A549 (cell line): ENCODE measurements at regions not wholly inside any gene's neighbourhood (a gene's known extent, or its start where the extent isn't known, plus 50 kb on each side); places are given as distances from the start of the nearest gene placed in this dataset.

Source experiments
- ATAC-seq, 2 experiments: fragments of 200-7000 bp in 1 of 2; fragments of >200 bp in 1 of 2; cut with Nextera tagmentation in 1 of 2; cut with Tn5 transposase in 1 of 2; 3 replicates each; pipeline versions ENCODE4 v1.8.0 to v1.9.1; 2018 to 2020; ENCODE audit warnings: mild to moderate bottlenecking in 1 of 2, moderate library complexity in 1 of 2
- CTCF ChIA-PET: fragments of 300-600 bp; sonication (Branson Sonifier 250); formaldehyde crosslinking; extraction: SDS; loops from one replicate; lab custom pipeline; 2021; ENCODE audit warnings: antibody characterized with exemption, inconsistent platforms; lab: Yijun Ruan, JAX
- POLR2A ChIA-PET: fragments of 350-600 bp; formaldehyde crosslinking; extraction: SDS; loops from one replicate; lab custom pipeline; 2021; ENCODE audit warnings: antibody characterized with exemption, inconsistent platforms; lab: Yijun Ruan, JAX
- DNase-seq, 2 experiments: peaks; one replicate each; pipeline versions ENCODE4 v3.0.0 to v3.0.0-alpha.2; 2011 to 2016; ENCODE audit warnings: low read depth in 1 of 2, low spot score in 1 of 2
- FAIRE-seq: peaks from 2 replicates; lab custom pipeline; 2011; peaks lifted over from hg19 to GRCh38; lab: Jason Lieb, UNC
- H3K27ac ChIP-seq, 2 experiments: fragments of >200 bp; sonication (Bioruptor Twin); formaldehyde crosslinking; 3 replicates each; pipeline ENCODE4 v1.5.1; 2016 to 2017
- H3K4me1 ChIP-seq: fragments of >200 bp; sonication (Bioruptor Twin); formaldehyde crosslinking; 3 replicates; pipeline ENCODE4 v1.6.1; 2016
- H3K4me2 ChIP-seq: fragments of >200 bp; sonication (Bioruptor Twin); formaldehyde crosslinking; 3 replicates; pipeline ENCODE4 v1.6.1; 2016
- H3K4me3 ChIP-seq: fragments of >200 bp; sonication (Bioruptor Twin); formaldehyde crosslinking; 3 replicates; pipeline ENCODE4 v1.5.1; 2016
- H3K9me3 ChIP-seq: fragments of >200 bp; sonication (Bioruptor Twin); formaldehyde crosslinking; 3 replicates; pipeline ENCODE4 v1.6.1; 2016
- BCL3 ChIP-seq: fragments of >200 bp; sonication (Bioruptor Twin); formaldehyde crosslinking; IDR thresholded peaks from 3 replicates; pipeline ENCODE4 v1.6.1; 2016
- CBX2 ChIP-seq: fragments of 200-600 bp; sonication (generic); IDR thresholded peaks from 2 replicates; pipeline ENCODE4 v1.6.1; 2016; ENCODE audit warnings: low read depth, mild to moderate bottlenecking, borderline replicate concordance
- CBX8 ChIP-seq: fragments of 200-600 bp; sonication (generic); IDR thresholded peaks from 2 replicates; pipeline ENCODE4 v1.6.1; 2016
- CHD2 ChIP-seq: fragments of 150-350 bp; IDR thresholded peaks from 2 replicates; pipeline ENCODE4 v1.6.1; 2014; ENCODE audit warnings: low read length; ENCODE audit not compliant: partially characterized antibody
- CHD4 ChIP-seq: fragments of 200-600 bp; sonication (generic); IDR thresholded peaks from 2 replicates; pipeline ENCODE4 v1.6.1; 2016; ENCODE audit warnings: antibody characterized with exemption, mild to moderate bottlenecking, borderline replicate concordance
- EHF ChIP-seq: fragments of 250-450 bp; sonication (Bioruptor Pico); IDR thresholded peaks from 2 replicates; pipeline ENCODE4 v1.5.0; 2020; ENCODE audit warnings: mild to moderate bottlenecking
- EHMT2 ChIP-seq: fragments of 200-600 bp; sonication (generic); IDR thresholded peaks from 2 replicates; pipeline ENCODE4 v1.6.1; 2016; ENCODE audit warnings: antibody characterized with exemption, low read depth, mild to moderate bottlenecking, moderate library complexity
- FOSB ChIP-seq: fragments of 250-450 bp; sonication (Bioruptor Pico); IDR thresholded peaks from 2 replicates; pipeline ENCODE4 v1.5.0; 2020; ENCODE audit warnings: mild to moderate bottlenecking, moderate library complexity
- FOSL2 ChIP-seq, 2 experiments: fragments of 450-650 bp in 1 of 2; fragments of >200 bp in 1 of 2; sonication (Bioruptor Twin) in 1 of 2; formaldehyde crosslinking; IDR thresholded peaks; 2 replicates each; pipeline versions ENCODE4 v1.5.0 to v1.6.1; 2016 to 2020; ENCODE audit warnings: mild to moderate bottlenecking in 1 of 2, moderate library complexity in 1 of 2
- HEYL ChIP-seq: fragments of 250-450 bp; sonication (Bioruptor Pico); IDR thresholded peaks from 2 replicates; pipeline ENCODE4 v1.8.0; 2021; ENCODE audit warnings: mild to moderate bottlenecking, moderate library complexity
- JUNB ChIP-seq: fragments of >200 bp; sonication (Bioruptor Twin); formaldehyde crosslinking; IDR thresholded peaks from 2 replicates; pipeline ENCODE4 v1.6.1; 2016
- KDM5A ChIP-seq: fragments of 200-600 bp; sonication (generic); IDR thresholded peaks from 2 replicates; pipeline ENCODE4 v1.6.1; 2016; ENCODE audit warnings: antibody characterized with exemption, mild to moderate bottlenecking
- MYC ChIP-seq: IDR thresholded peaks from 2 replicates; pipeline ENCODE4 v1.6.1; 2012; ENCODE audit warnings: mild to moderate bottlenecking, inconsistent platforms, low read length, improper control_type of control experiment, borderline replicate concordance
- NPAS2 ChIP-seq: fragments of 250-450 bp; sonication (Bioruptor Pico); IDR thresholded peaks from 2 replicates; pipeline ENCODE4 v1.8.0; 2022; ENCODE audit warnings: mild to moderate bottlenecking, moderate library complexity, borderline replicate concordance
- NR3C1 ChIP-seq: fragments of >200 bp; sonication (Bioruptor Twin); formaldehyde crosslinking; IDR thresholded peaks from 3 replicates; pipeline ENCODE4 v1.6.1; 2017
- PHF8 ChIP-seq: fragments of 200-600 bp; sonication (generic); IDR thresholded peaks from 2 replicates; pipeline ENCODE4 v1.6.1; 2016; ENCODE audit warnings: low read depth, mild to moderate bottlenecking, antibody characterized with exemption, moderate library complexity, borderline replicate concordance
- POLR2AphosphoS2 ChIP-seq: conservative IDR thresholded peaks from 2 replicates; pipeline ENCODE4 v1.6.1; 2012; ENCODE audit warnings: low read length, improper control_type of control experiment, inconsistent platforms
- RCOR1 ChIP-seq: fragments of 150-350 bp; IDR thresholded peaks from 2 replicates; pipeline ENCODE4 v1.6.1; 2014; ENCODE audit warnings: antibody characterized with exemption, low read length, low read depth
- REST ChIP-seq: fragments of 200-600 bp; sonication (generic); IDR thresholded peaks from 2 replicates; pipeline ENCODE4 v1.6.1; 2016; ENCODE audit warnings: antibody characterized with exemption, mild to moderate bottlenecking, moderate library complexity
- RFX5 ChIP-seq: fragments of 450-650 bp; IDR thresholded peaks from 2 replicates; pipeline ENCODE4 v1.7.1; 2014; ENCODE audit warnings: antibody characterized with exemption, mild to moderate bottlenecking, moderate library complexity
- RNF2 ChIP-seq: fragments of 200-600 bp; sonication (generic); IDR thresholded peaks from 2 replicates; pipeline ENCODE4 v1.6.1; 2016; ENCODE audit warnings: low read depth, mild to moderate bottlenecking, antibody characterized with exemption, moderate library complexity, borderline replicate concordance
- TP53 ChIP-seq: fragments of 250-450 bp; sonication (Bioruptor Pico); IDR thresholded peaks from 2 replicates; pipeline ENCODE4 v1.5.0; 2021; ENCODE audit warnings: mild to moderate bottlenecking, moderate library complexity
- WGBS: methylation state at CpG from one replicate; pipeline ENCODE4 v1.1.6; 2017; ENCODE audit errors: missing lambda C conversion rate; 5-methylcytosine and 5-hydroxymethylcytosine counted together
- TF ChIP-seq, protein P1 (sequence below): IDR thresholded peaks from 2 replicates; pipeline ENCODE4 v1.6.1; 2012
- TF ChIP-seq, protein P2 (sequence below): fragments of 250-450 bp; sonication (Bioruptor Pico); IDR thresholded peaks from 2 replicates; pipeline ENCODE4 v1.5.0; 2020; ENCODE audit warnings: low read depth, mild to moderate bottlenecking, moderate library complexity
- TF ChIP-seq, protein P3 (sequence below): IDR thresholded peaks from 2 replicates; pipeline ENCODE4 v1.6.1; 2012

DNA sequence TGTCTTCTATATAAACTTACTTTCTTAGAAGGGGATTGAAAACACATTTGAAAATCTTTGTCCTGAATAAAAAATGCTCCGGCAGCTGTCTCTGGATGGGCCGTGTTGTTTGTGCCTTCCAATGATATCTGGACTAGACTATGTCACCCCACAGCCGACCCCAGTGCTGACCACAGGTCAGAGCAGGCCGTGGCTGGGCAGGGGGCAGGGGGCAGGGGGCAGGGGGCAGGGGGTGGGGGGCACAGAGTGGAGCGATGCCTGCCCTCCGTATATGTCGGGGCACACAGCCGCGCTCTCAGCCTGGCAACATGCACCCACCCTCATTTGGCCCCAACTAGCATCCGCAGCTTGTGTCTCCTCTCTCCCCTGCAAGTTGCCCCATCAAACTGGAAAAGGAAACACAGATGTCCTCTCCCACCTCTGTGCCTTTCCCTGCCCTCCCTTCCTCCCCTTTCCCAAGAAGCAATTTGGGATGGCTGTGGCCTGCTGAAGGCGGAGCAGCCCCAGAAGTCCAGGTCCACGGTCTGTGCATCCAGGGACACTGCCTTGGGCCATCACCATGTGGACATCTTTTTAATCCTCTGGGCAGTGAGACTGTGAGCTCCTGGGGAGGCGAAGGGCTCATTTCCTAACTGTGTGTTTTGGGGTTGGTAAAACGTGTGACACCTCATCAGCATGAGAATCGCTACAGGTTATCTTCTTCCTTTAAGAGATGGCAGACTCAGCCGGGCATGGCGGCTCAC lies 295.7 kb upstream of the RTL1 start:
- H3K4me3 ChIP-seq = no peak overlapping the region
- no peaks in the 10 kb centered on the region for H3K4me1 ChIP-seq
- no peak for FAIRE-seq
- ChIA-PET CTCF (interaction anchor here (0.6 to 0.8 kb wide), 2 partner anchors 32 to 66 kb away, joined by 3 to 4 read pairs; no protein-coding TSS in a partner anchor), POLR2A (no interaction called here)
- no peak for DNase-seq
- no peak for TF ChIP-seq RCOR1
- no peak for TF ChIP-seq BCL3
- TF ChIP-seq TP53 (CRISPR knock-in tag) = no peak
- TF ChIP-seq POLR2AphosphoS2 = no peak
- TF ChIP-seq RFX5 = no peak
- TF ChIP-seq, protein P1, sequence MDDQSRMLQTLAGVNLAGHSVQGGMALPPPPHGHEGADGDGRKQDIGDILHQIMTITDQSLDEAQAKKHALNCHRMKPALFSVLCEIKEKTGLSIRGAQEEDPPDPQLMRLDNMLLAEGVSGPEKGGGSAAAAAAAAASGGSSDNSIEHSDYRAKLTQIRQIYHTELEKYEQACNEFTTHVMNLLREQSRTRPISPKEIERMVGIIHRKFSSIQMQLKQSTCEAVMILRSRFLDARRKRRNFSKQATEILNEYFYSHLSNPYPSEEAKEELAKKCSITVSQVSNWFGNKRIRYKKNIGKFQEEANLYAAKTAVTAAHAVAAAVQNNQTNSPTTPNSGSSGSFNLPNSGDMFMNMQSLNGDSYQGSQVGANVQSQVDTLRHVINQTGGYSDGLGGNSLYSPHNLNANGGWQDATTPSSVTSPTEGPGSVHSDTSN = no peak
- TF ChIP-seq CBX2 = no peak
- TF ChIP-seq KDM5A = no peak
- TF ChIP-seq, protein P2, sequence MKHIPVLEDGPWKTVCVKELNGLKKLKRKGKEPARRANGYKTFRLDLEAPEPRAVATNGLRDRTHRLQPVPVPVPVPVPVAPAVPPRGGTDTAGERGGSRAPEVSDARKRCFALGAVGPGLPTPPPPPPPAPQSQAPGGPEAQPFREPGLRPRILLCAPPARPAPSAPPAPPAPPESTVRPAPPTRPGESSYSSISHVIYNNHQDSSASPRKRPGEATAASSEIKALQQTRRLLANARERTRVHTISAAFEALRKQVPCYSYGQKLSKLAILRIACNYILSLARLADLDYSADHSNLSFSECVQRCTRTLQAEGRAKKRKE (CRISPR knock-in tag) = no peak
- no peak for TF ChIP-seq CHD2
- TF ChIP-seq CBX8 = no peak
- no peak for TF ChIP-seq HEYL (CRISPR knock-in tag)
- TF ChIP-seq FOSL2 (IDR thresholded peaks at IDR 0.05) = no peak
- no peak for TF ChIP-seq FOSL2 (CRISPR knock-in tag; IDR thresholded peaks at IDR 0.05)
- no peak for TF ChIP-seq EHMT2
- TF ChIP-seq MYC = no peak
- no peak for TF ChIP-seq EHF (CRISPR knock-in tag)
- no peak for TF ChIP-seq RNF2
- TF ChIP-seq, protein P3, sequence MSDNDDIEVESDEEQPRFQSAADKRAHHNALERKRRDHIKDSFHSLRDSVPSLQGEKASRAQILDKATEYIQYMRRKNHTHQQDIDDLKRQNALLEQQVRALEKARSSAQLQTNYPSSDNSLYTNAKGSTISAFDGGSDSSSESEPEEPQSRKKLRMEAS = no peak
- 84% methylated on average over 13 of the region's 17 CpGs for WGBS
- H3K4me2 ChIP-seq = no peak overlapping the region
- no peak for ATAC-seq
- H3K27ac ChIP-seq = no peak overlapping the region
- H3K9me3 ChIP-seq = no peaks in the 10 kb centered on the region

- CTCF ChIA-PET = interaction anchor here (0.6 kb wide), 1 partner anchor 65 kb away, joined by 3 read pairs; no protein-coding TSS in a partner anchor
- POLR2A ChIA-PET = no interaction called here
- no peak overlapping the region for H3K4me3 ChIP-seq
- FAIRE-seq (no peak), ATAC-seq (no peak), DNase-seq (no peak)
- WGBS = 89% methylated on average over 13 of the region's 13 CpGs
- H3K27ac ChIP-seq = no peak overlapping the region
- no peak overlapping the region for H3K4me2 ChIP-seq
- no peaks in the 10 kb centered on the region for H3K4me1 ChIP-seq
- H3K9me3 ChIP-seq = 0 out of 3 replicates have a peak, but pooled peaks cover 4% of the 10 kb centered on the region
- TF ChIP-seq, protein P1 = no peak
- no peak for TF ChIP-seq RFX5
- TF ChIP-seq CHD4 = no peak
- TF ChIP-seq PHF8 = no peak
- no peak for TF ChIP-seq FOSL2 (IDR thresholded peaks at IDR 0.05)
- TF ChIP-seq FOSL2 (CRISPR knock-in tag; IDR thresholded peaks at IDR 0.05) = no peak
- TF ChIP-seq JUNB = no peak
- no peak for TF ChIP-seq RCOR1
- no peak for TF ChIP-seq FOSB (CRISPR knock-in tag)
- no peak for TF ChIP-seq NR3C1
- no peak for TF ChIP-seq NPAS2
- no peak for TF ChIP-seq REST
- no peak for TF ChIP-seq KDM5A
- TF ChIP-seq, protein P2 (CRISPR knock-in tag) = no peak
Observed at GRCh38 chr14:101200008-101200649, 296.6 kb upstream of the RTL1 start.
